ENCODE measurements at regions not wholly inside any gene's neighbourhood (a gene's known extent, or its start where the extent isn't known, plus 50 kb on each side); places are given as distances from the start of the nearest gene placed in this dataset.

- TF ChIP-seq POLR2AphosphoS5 (IDR thresholded peaks at IDR 0.05; ENCODE audit: low read depth, low read length) (no peak), TAF1 (IDR thresholded peaks at IDR 0.05; ENCODE audit: borderline replicate concordance, low read depth, low read length) (no peak), POLR2A (IDR thresholded peaks at IDR 0.05; ENCODE audit: low read depth, low read length) (no peak)
- no peak for DNase-seq (ENCODE audit: insufficient read length)
- FAIRE-seq, result no peak
These were observed 593.5 kb downstream of the DIAPH3 start for GRCh38 chr13:59570204-59570603.

GRCh38 chr13:59584101-59584500, 579.6 kb downstream of the DIAPH3 start:
- TF ChIP-seq POLR2AphosphoS5 (IDR thresholded peaks at IDR 0.05; ENCODE audit: low read depth, low read length) (no peak), POLR2A (IDR thresholded peaks at IDR 0.05; ENCODE audit: low read depth, low read length) (no peak), TAF1 (IDR thresholded peaks at IDR 0.05; ENCODE audit: borderline replicate concordance, low read depth, low read length) (no peak)
- FAIRE-seq, result no peak
- no peak for DNase-seq (ENCODE audit: insufficient read length)

GRCh38 chr13:59584761-59585670, 578.7 kb downstream of the DIAPH3 start:
- DNase-seq (ENCODE audit: insufficient read length) (no peak), FAIRE-seq (no peak)
- TF ChIP-seq TAF1 (IDR thresholded peaks at IDR 0.05; ENCODE audit: borderline replicate concordance, low read depth, low read length) (no peak), POLR2AphosphoS5 (IDR thresholded peaks at IDR 0.05; ENCODE audit: low read depth, low read length) (no peak), POLR2A (IDR thresholded peaks at IDR 0.05; ENCODE audit: low read depth, low read length) (no peak)

- TF ChIP-seq TAF1 (IDR thresholded peaks at IDR 0.05; ENCODE audit: borderline replicate concordance, low read depth, low read length) (no peak), POLR2AphosphoS5 (IDR thresholded peaks at IDR 0.05; ENCODE audit: low read depth, low read length) (no peak), POLR2A (IDR thresholded peaks at IDR 0.05; ENCODE audit: low read depth, low read length) (no peak)
- FAIRE-seq, result no peak
- DNase-seq (ENCODE audit: insufficient read length), result no peak
These were observed 576.7 kb downstream of the DIAPH3 start for GRCh38 chr13:59587030-59587429.

GRCh38 chr13:59587971-59588716, 575.6 kb downstream of the DIAPH3 start:
- DNase-seq (ENCODE audit: insufficient read length), result no peak
- TF ChIP-seq POLR2AphosphoS5 (IDR thresholded peaks at IDR 0.05; ENCODE audit: low read depth, low read length) (no peak), TAF1 (IDR thresholded peaks at IDR 0.05; ENCODE audit: borderline replicate concordance, low read depth, low read length) (no peak), POLR2A (IDR thresholded peaks at IDR 0.05; ENCODE audit: low read depth, low read length) (no peak)
- no peak for FAIRE-seq

GRCh38 chr13:59588717-59589067, 575.0 kb downstream of the DIAPH3 start:
- TF ChIP-seq TAF1 (IDR thresholded peaks at IDR 0.05; ENCODE audit: borderline replicate concordance, low read depth, low read length), result no peak
- TF ChIP-seq POLR2AphosphoS5 (IDR thresholded peaks at IDR 0.05; ENCODE audit: low read depth, low read length), result no peak
- no peak for TF ChIP-seq POLR2A (IDR thresholded peaks at IDR 0.05; ENCODE audit: low read depth, low read length)
- FAIRE-seq, result no peak
- no peak for DNase-seq (ENCODE audit: insufficient read length)

- no peak for DNase-seq (ENCODE audit: insufficient read length)
- TF ChIP-seq POLR2AphosphoS5 (IDR thresholded peaks at IDR 0.05; ENCODE audit: low read depth, low read length) (no peak), TAF1 (IDR thresholded peaks at IDR 0.05; ENCODE audit: borderline replicate concordance, low read depth, low read length) (no peak), POLR2A (IDR thresholded peaks at IDR 0.05; ENCODE audit: low read depth, low read length) (no peak)
- FAIRE-seq, result no peak
These were observed 561.7 kb downstream of the DIAPH3 start for GRCh38 chr13:59601993-59602392.

GRCh38 chr13:59603646-59604045, 560.1 kb downstream of the DIAPH3 start:
- FAIRE-seq (no peak), DNase-seq (ENCODE audit: insufficient read length) (no peak)
- TF ChIP-seq POLR2AphosphoS5 (IDR thresholded peaks at IDR 0.05; ENCODE audit: low read depth, low read length), result no peak
- TF ChIP-seq POLR2A (IDR thresholded peaks at IDR 0.05; ENCODE audit: low read depth, low read length), result no peak
- no peak for TF ChIP-seq TAF1 (IDR thresholded peaks at IDR 0.05; ENCODE audit: borderline replicate concordance, low read depth, low read length)

- FAIRE-seq, result no peak
- TF ChIP-seq TAF1 (IDR thresholded peaks at IDR 0.05; ENCODE audit: borderline replicate concordance, low read depth, low read length) (no peak), POLR2A (IDR thresholded peaks at IDR 0.05; ENCODE audit: low read depth, low read length) (no peak), POLR2AphosphoS5 (IDR thresholded peaks at IDR 0.05; ENCODE audit: low read depth, low read length) (no peak)
- no peak for DNase-seq (ENCODE audit: insufficient read length)
These were observed 556.6 kb downstream of the DIAPH3 start for GRCh38 chr13:59607172-59607571.

GRCh38 chr13:59607780-59608233, 555.9 kb downstream of the DIAPH3 start:
- FAIRE-seq (no peak), DNase-seq (ENCODE audit: insufficient read length) (no peak)
- TF ChIP-seq TAF1 (IDR thresholded peaks at IDR 0.05; ENCODE audit: borderline replicate concordance, low read depth, low read length) (no peak), POLR2A (IDR thresholded peaks at IDR 0.05; ENCODE audit: low read depth, low read length) (no peak), POLR2AphosphoS5 (IDR thresholded peaks at IDR 0.05; ENCODE audit: low read depth, low read length) (no peak)

GRCh38 chr13:59609421-59609820, 554.3 kb downstream of the DIAPH3 start:
- TF ChIP-seq TAF1 (IDR thresholded peaks at IDR 0.05; ENCODE audit: borderline replicate concordance, low read depth, low read length), result no peak
- no peak for TF ChIP-seq POLR2A (IDR thresholded peaks at IDR 0.05; ENCODE audit: low read depth, low read length)
- TF ChIP-seq POLR2AphosphoS5 (IDR thresholded peaks at IDR 0.05; ENCODE audit: low read depth, low read length), result no peak
- DNase-seq (ENCODE audit: insufficient read length) (no peak), FAIRE-seq (no peak)

Measured in GM12892 (cell line).